A172 (cell line): ENCODE measurements at regions not wholly inside any gene's neighbourhood (a gene's known extent, or its start where the extent isn't known, plus 50 kb on each side); places are given as distances from the start of the nearest gene placed in this dataset.

ENCODE experiments used
- DNase-seq: peaks from one replicate; pipeline ENCODE4 v3.0.0-alpha.2; 2015; ENCODE audit warnings: low spot score

GRCh38 chr7:122248472-122248871 lies 56.1 kb downstream of the FEZF1 start:
- no peak for DNase-seq

- peak; percentile 21 for DNase-seq
These were observed 65.8 kb downstream of the FEZF1 start for GRCh38 chr7:122238729-122239128.

- DNase-seq, result peak; percentile 19
These were observed 66.3 kb downstream of the FEZF1 start for GRCh38 chr7:122238297-122238696.

- DNase-seq, result no peak
These were observed 78.7 kb downstream of the FEZF1 start for GRCh38 chr7:122225874-122226273.

- no peak for DNase-seq
These were observed 75.3 kb upstream of the AASS start for GRCh38 chr7:122219253-122219865.

- no peak for DNase-seq
These were observed 73.1 kb upstream of the AASS start for GRCh38 chr7:122217125-122217524.

- DNase-seq, result peak; percentile 22
These were observed 68.7 kb upstream of the AASS start for GRCh38 chr7:122212754-122213153.

- DNase-seq, result no peak
These were observed 67.3 kb upstream of the AASS start for GRCh38 chr7:122211362-122211761.

GRCh38 chr7:122206985-122207384 lies 62.9 kb upstream of the AASS start:
- DNase-seq, result no peak

GRCh38 chr7:122203814-122204213 lies 59.8 kb upstream of the AASS start:
- DNase-seq, result no peak

GRCh38 chr7:122200888-122201287 lies 56.8 kb upstream of the AASS start:
- no peak for DNase-seq

GRCh38 chr7:122199171-122199570 lies 55.1 kb upstream of the AASS start:
- DNase-seq, result peak; percentile 46

GRCh38 chr7:122198581-122198980 lies 54.5 kb upstream of the AASS start:
- DNase-seq, result no peak
